ACHN (cell line): ENCODE measurements at regions not wholly inside any gene's neighbourhood (a gene's known extent, or its start where the extent isn't known, plus 50 kb on each side); places are given as distances from the start of the nearest gene placed in this dataset.

ENCODE experiments used
- DNase-seq: peaks from one replicate; pipeline ENCODE4 v3.0.0-alpha.2; 2015
- in situ Hi-C: cut with HindIII; loops from 2 replicates; pipeline ENCODE4 v1.10.0; 2017; ENCODE audit warnings: low sequenced_read_pairs, low pct_ligation_motif_present, low pct_unique_long_range_greater_than_20kb

- DNase-seq: no peak
- in situ Hi-C loops: no loop called here
Measured at GRCh38 chr14:23694949-23695663, 58.9 kb downstream of the DHRS2 start.

DNA sequence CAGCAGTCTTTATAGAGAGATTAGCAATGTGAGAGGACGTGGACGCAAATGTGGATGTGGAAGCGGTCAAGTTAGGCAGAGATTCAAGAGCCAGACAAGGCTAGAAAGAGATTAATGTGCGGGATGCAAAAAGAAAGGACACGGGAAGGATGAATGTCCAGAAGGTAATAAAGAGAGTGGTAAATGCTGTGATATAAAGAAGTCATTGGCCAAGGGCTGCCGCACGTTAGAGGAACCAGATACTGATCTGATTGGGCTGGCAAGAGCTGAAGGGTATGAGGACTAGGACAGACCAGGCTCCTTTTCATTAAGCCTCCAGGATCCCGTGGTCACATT is 59.5 kb downstream of the DHRS2 start:
- no peak for DNase-seq
- in situ Hi-C loops: no loop called here

DNA sequence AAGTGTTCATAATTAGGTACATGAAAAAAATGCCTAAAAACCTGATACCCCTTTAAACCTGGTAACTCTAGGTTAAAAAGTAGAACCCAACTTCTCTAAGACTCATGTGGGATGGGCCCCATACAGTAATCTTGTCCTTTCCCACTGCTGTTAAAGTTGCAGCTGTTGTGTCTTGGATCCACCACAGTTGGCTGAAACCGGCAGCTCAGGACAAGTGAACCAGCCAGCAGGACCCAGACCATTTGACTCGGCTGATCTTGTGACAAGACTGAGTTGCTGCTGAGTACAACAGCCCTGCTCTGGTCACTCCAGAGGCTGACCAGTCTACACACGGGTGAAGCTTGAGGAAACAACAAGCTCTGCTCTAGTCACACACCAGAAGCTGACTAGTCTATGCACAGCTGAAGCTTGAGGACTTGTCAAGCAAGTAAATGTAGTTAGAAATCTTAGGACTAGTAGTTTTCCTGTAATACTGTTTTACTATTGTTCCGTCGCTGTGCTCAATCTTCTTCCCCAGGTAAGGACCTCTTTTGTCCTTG is 60.6 kb downstream of the DHRS2 start:
- in situ Hi-C loops: no loop called here
- no peak for DNase-seq

GRCh38 chr14:23697680-23698079 is 61.5 kb downstream of the DHRS2 start:
- in situ Hi-C loops: no loop called here

GRCh38 chr14:23702656-23703426 is 66.7 kb downstream of the DHRS2 start:
- in situ Hi-C loops: no loop called here
- DNase-seq: no peak

More at GRCh38 chr14:23697680-23698079, 61.5 kb downstream of the DHRS2 start:
- no peak for DNase-seq

GRCh38 chr14:23704890-23705289 is 68.7 kb downstream of the DHRS2 start:
- in situ Hi-C loops: no loop called here
- DNase-seq: peak; percentile 7

DNA sequence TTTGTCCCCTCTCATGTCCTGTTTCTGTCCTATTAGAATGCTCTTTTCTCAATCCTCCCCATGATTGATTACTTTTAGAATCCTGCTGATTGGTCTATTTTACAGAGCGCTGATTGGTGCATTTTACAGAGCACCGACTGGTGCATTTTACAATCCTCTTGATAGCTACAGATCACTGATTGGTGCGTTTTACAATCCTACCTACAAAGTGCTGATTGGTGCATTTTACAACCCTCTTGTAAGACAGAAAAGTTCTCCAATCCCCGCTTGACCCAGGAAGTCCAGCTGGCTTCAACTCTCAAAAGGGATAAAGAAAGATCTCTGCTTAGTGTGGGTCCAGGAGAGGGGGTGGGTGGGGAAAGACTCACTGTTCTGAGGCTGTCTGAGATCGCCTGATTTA is 71.3 kb downstream of the DHRS2 start:
- DNase-seq: no peak
- in situ Hi-C loops: no loop called here

DNA sequence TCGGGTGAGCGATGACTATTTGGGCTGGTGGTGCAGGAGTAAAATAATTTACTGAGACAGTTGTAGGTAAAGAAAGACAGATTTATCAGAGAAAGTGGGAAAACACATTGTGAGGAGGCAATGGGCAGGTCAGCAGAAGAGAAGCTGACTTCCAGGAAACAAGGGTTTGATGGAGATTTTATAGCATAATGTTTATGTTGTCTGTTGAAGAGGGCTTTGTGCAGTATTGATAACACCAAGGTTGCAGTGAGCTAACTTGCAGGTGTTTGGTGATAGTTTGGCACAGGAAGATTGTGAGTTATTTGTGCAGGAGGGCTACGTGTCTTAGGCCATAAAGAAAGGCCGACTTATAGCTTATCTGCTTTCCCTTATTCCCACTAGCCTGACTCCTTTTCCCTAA is 72.2 kb downstream of the DHRS2 start:
- DNase-seq: no peak
- in situ Hi-C loops: no loop called here

- DNase-seq: no peak
- in situ Hi-C loops: no loop called here
Measured at GRCh38 chr14:23709923-23710322, 73.8 kb downstream of the DHRS2 start.

DNA sequence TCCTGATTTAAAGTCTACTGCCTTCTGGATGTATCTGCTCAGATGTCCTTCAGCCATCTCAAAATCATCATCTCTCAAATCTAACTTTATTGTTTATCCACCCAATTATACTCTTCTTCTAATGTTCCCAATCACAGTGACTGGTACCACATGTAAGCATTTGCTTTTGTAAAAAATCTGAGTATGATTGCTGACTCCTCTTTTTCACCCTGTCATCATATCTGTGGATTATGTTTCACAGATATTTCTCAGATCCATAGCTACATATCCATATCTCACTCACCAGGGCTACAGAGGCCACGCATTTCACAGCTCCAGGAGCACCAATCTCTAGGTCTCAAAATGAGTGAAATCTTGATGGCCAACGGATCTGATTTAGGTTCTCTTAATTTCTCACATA is 76.1 kb downstream of the DHRS2 start:
- DNase-seq: no peak
- in situ Hi-C loops: no loop called here

GRCh38 chr14:23719225-23719985 is 83.2 kb downstream of the DHRS2 start:
- in situ Hi-C loops: no loop called here
- no peak for DNase-seq

GRCh38 chr14:23722675-23723074 is 86.5 kb downstream of the DHRS2 start:
- DNase-seq: no peak
- in situ Hi-C loops: no loop called here

DNA sequence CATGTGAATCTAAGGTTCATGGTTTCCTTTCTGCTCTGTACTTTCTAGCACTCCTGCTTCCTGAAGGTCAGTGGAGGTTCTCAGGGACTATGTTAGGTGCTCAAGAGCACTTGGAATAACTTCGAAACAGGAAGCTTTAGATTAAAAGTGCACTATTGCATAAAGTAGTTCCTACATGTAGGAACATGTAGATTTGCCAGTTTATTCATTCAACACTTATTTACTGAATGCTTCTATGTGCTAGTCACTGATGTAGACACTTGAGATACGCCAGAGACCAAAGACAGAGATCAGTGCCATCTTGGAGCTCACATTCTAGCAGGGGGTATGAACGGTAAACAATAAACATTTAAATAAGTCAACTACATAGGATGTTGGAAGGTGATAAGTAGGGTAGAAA is 87.7 kb downstream of the DHRS2 start:
- DNase-seq: no peak

DNA sequence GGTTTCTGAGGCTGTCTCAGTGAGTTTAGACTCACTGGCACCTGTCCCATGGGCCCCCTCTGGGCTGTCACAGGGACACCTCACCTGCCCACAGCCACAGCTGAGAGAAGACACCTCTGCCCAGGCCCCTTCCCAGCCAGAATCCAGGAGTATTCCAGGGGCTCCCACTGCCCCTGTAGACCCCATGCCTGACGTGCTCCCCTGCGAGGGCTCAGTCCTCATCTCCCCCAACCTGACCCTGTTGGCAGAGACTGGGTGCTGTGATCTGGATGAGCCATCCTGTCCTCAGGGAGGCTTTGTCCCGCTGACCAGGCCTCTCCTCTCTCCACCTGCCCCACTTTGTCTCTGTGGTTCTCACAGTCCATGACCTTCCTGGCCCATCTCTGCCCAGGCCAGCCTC is 89.4 kb downstream of the DHRS2 start:
- in situ Hi-C loops: no loop called here

More for the DNA sequence above, 87.7 kb downstream of the DHRS2 start:
- in situ Hi-C loops: no loop called here

DNA sequence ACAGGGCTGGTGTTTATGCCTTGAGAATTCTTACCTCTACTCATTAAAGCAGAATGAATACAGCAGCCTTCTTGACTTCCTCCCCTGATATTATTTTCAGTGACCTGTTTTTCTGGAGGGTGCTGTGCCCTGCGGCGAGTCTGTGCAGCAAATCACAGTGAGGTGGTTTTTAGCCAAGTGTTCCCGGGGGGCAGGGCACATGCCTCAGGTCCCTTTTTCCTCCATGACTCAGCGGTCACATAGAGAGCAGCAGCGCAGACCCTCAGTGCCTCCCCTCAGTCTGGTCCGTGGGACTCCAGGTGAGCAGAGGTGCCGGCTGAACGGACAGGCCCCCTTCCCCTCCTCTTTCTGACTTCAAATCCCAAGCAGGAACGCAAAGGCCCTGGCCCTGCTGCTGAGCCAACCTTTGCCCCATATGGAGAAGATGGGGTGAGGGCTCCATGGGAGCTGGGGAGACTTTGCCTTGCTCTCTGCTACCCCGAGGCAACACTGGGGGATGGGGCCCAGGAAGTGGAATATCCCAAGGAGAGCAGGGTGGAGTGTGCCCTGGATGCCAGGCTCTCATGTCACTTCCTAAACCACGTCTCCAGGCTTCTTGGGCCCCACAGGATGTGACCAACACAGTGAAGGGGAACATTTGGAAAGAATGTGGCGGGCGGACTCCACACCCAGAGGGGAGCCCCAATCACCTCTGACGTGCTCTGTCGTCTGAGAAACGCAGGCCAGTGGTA is 90.0 kb downstream of the DHRS2 start:
- in situ Hi-C loops: no loop called here
- DNase-seq: no peak

More for the DNA sequence above, 89.4 kb downstream of the DHRS2 start:
- DNase-seq: no peak

DNA sequence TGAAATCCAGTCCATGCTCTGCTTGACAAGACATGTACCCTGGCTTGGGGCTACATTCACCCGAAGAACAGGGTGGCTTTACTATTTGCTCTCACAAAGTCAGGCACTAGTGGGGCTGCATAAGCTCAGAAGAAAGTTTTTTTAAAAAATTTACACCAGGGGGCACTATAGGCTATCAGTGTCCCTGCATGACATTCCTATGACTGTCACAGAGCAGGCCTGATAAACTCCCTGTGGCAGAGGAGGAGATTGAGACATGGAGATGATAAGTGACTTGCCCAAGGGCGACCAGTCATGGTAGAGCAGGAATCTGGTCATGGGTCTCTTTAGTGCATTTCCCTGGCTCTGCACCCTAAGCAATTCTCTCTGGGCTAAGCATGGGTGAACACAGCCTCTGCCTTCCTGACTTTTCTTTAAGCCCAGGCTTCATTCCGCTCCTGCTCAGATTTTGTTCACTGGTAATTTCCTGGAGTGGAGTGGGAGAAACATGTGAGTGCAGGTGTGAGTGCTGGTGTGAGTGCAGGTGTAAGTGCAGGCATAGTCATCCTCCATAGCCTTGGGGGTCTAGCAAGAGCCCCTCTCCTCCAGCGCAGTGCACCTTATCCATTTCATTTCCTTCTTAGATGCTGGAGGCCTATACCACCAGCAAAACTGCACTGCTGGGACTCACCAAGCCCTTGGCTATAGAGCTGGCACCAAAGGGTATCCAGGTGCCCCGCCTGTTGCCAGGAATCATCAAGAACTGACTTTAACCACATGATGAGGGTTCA is 91.6 kb downstream of the DHRS2 start:
- in situ Hi-C loops: no loop called here
- peak; percentile 61 for DNase-seq

- DNase-seq: no peak
- in situ Hi-C loops: no loop called here
Measured at GRCh38 chr14:23728791-23729190, 92.6 kb downstream of the DHRS2 start.
